NB4 (cell line): ENCODE measurements at regions not wholly inside any gene's neighbourhood (a gene's known extent, or its start where the extent isn't known, plus 50 kb on each side); places are given as distances from the start of the nearest gene placed in this dataset.

ENCODE experiments used
- CTCF ChIP-seq: IDR thresholded peaks from one replicate; pipeline ENCODE4 v1.5.1; 2012; ENCODE audit warnings: low read depth, low read length
- MYC ChIP-seq: IDR thresholded peaks from 2 replicates; pipeline ENCODE4 v1.6.1; 2011; ENCODE audit warnings: low read depth, low read length
- POLR2A ChIP-seq: IDR thresholded peaks from 2 replicates; pipeline ENCODE4 v1.6.1; 2011; ENCODE audit warnings: mild to moderate bottlenecking; ENCODE audit not compliant: insufficient read length; ENCODE audit errors: extremely low read depth
- TF ChIP-seq, protein P1 (sequence below): IDR thresholded peaks from 2 replicates; pipeline ENCODE4 v1.6.1; 2011; ENCODE audit warnings: low read depth, low read length

GRCh38 chr10:129331839-129332220, 135.2 kb upstream of the MGMT start:
- TF ChIP-seq POLR2A (no peak), CTCF (no peak), MYC (no peak)
- TF ChIP-seq, protein P1, sequence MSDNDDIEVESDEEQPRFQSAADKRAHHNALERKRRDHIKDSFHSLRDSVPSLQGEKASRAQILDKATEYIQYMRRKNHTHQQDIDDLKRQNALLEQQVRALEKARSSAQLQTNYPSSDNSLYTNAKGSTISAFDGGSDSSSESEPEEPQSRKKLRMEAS: no peak
